SJCRH30 (cell line): ENCODE measurements at regions not wholly inside any gene's neighbourhood (a gene's known extent, or its start where the extent isn't known, plus 50 kb on each side); places are given as distances from the start of the nearest gene placed in this dataset.

Experiments used
- DNase-seq, 2 experiments: peaks; one replicate each; pipeline ENCODE4 v3.0.0-alpha.2; 2015 to 2020
- H3K27ac ChIP-seq: fragments of 250-450 bp; sonication (Bioruptor Pico); 2 replicates; pipeline ENCODE4 v1.5.1; 2020; ENCODE audit warnings: mild to moderate bottlenecking, moderate library complexity
- H3K27me3 ChIP-seq: fragments of 250-450 bp; sonication (Bioruptor Pico); 2 replicates; pipeline ENCODE4 v1.5.1; 2020; ENCODE audit warnings: mild to moderate bottlenecking, moderate library complexity
- H3K36me3 ChIP-seq: fragments of 250-450 bp; sonication (Bioruptor Pico); 2 replicates; pipeline ENCODE4 v1.5.1; 2020; ENCODE audit warnings: mild to moderate bottlenecking, moderate library complexity
- H3K4me1 ChIP-seq: fragments of 250-450 bp; sonication (Bioruptor Pico); 2 replicates; pipeline ENCODE4 v1.5.1; 2020; ENCODE audit warnings: mild to moderate bottlenecking, moderate library complexity
- H3K4me3 ChIP-seq: fragments of 250-450 bp; sonication (Bioruptor Pico); 2 replicates; pipeline ENCODE4 v1.5.1; 2020; ENCODE audit warnings: mild to moderate bottlenecking, moderate library complexity
- H3K9me3 ChIP-seq: fragments of 250-450 bp; sonication (Bioruptor Pico); replicated peaks from 2 replicates; pipeline ENCODE4 v1.5.1; 2020; ENCODE audit warnings: mild to moderate bottlenecking, moderate library complexity

GRCh38 chr16:51666074-51666473 is 515.0 kb upstream of the SALL1 start:
- no peaks in the 10 kb centered on the region for H3K9me3 ChIP-seq
- no peak for DNase-seq
- no peaks in the 10 kb centered on the region for H3K4me1 ChIP-seq
- H3K36me3 ChIP-seq: no peaks in the 10 kb centered on the region
- H3K27me3 ChIP-seq: 0 out of 2 replicates have a peak, but pooled peaks cover 2% of the 10 kb centered on the region
- H3K27ac ChIP-seq: no peak overlapping the region
- no peak overlapping the region for H3K4me3 ChIP-seq

- no peak overlapping the region for H3K4me3 ChIP-seq
Measured at GRCh38 chr16:51665436-51665998, 514.4 kb upstream of the SALL1 start.

GRCh38 chr16:51658531-51658930 is 507.5 kb upstream of the SALL1 start:
- H3K4me3 ChIP-seq: no peak overlapping the region
- H3K36me3 ChIP-seq: no peaks in the 10 kb centered on the region
- no peaks in the 10 kb centered on the region for H3K27me3 ChIP-seq
- H3K9me3 ChIP-seq: no peaks in the 10 kb centered on the region
- DNase-seq: no peak
- H3K4me1 ChIP-seq: no peaks in the 10 kb centered on the region
- no peak overlapping the region for H3K27ac ChIP-seq

More at GRCh38 chr16:51665436-51665998, 514.4 kb upstream of the SALL1 start:
- Histone ChIP-seq H3K9me3 (no peaks in the 10 kb centered on the region), H3K27ac (no peak overlapping the region), H3K4me1 (no peaks in the 10 kb centered on the region), H3K27me3 (0 out of 2 replicates have a peak, but pooled peaks cover 2% of the 10 kb centered on the region), H3K36me3 (no peaks in the 10 kb centered on the region)
- no peak for DNase-seq

- Histone ChIP-seq H3K27me3 (no peaks in the 10 kb centered on the region), H3K27ac (no peak overlapping the region)
Measured at GRCh38 chr16:51657848-51658247, 506.8 kb upstream of the SALL1 start.

DNA sequence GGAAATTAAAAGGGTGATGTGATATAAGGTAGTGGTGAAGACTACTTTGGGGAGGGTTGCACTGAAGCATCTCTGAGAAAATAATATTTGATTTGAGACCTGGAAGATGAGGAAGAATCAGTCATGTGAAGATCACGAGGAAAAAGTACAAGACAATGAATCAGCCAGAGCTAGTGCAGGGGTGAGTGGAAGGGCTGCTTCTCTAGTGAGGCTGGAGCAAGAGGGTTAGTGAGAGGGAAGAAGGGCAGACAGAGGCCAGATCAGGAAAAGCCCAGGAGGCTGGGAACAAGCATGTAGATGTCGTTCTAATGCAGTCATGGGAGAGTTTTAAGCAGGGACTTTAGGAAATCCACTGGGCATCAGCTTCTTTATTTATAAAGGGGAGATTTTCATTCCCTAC is 504.2 kb upstream of the SALL1 start:
- Histone ChIP-seq H3K4me3 (no peak overlapping the region), H3K9me3 (no peaks in the 10 kb centered on the region), H3K4me1 (no peaks in the 10 kb centered on the region), H3K27me3 (peaks cover 6% of the 10 kb centered on the region; the same call in 1 of the 2 replicates), H3K36me3 (no peaks in the 10 kb centered on the region), H3K27ac (no peak overlapping the region)
- DNase-seq: no peak

More at GRCh38 chr16:51657848-51658247, 506.8 kb upstream of the SALL1 start:
- Histone ChIP-seq H3K4me3 (no peak overlapping the region), H3K9me3 (no peaks in the 10 kb centered on the region), H3K4me1 (no peaks in the 10 kb centered on the region), H3K36me3 (no peaks in the 10 kb centered on the region)
- DNase-seq: no peak

DNA sequence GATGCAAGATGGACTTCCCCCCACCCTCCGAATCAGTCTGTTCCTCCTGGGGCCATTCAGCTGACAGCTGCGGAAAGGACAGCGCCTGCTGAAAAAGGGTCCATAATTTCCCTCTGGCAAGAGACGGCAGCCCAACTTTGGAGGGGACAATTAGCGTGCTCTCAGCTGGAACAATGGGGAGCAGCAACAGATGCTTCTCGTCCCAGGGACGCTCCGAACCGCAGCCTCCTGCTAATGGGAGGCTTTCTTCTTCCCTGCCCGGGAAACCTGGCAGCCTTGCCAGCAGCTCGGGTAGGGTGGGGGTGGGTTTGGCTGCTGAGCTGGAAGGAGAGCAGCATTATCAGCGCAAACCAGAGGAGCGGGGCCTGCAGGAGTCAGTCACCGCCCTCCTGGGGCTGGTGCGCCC is 500.0 kb upstream of the SALL1 start:
- no peaks in the 10 kb centered on the region for H3K4me1 ChIP-seq
- DNase-seq: no peak
- peaks cover 15% of the 10 kb centered on the region for H3K27me3 ChIP-seq
- no peak overlapping the region for H3K27ac ChIP-seq
- H3K9me3 ChIP-seq: no peaks in the 10 kb centered on the region
- H3K36me3 ChIP-seq: no peaks in the 10 kb centered on the region
- no peak overlapping the region for H3K4me3 ChIP-seq

DNA sequence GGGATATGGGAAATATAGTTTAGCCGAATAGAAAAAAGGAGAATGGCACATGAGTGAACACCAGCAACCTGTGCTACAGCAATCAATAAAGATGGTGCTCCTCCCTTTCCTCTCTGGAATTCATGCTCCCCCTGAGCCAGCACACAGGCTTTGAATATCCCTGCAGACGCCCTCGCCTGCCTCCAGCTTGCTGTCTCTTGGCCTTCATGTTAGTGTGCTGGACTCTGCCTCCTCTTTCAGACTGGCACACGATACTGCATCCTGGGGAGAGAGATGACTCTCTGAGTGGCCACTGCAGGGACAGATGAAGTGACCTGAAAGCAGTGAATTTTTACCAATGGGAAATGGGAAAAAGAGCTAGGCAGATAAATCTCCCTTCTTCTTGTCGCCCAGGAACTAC is 498.6 kb upstream of the SALL1 start:
- Histone ChIP-seq H3K9me3 (no peaks in the 10 kb centered on the region), H3K27ac (no peak overlapping the region), H3K4me3 (no peak overlapping the region), H3K36me3 (no peaks in the 10 kb centered on the region), H3K4me1 (no peaks in the 10 kb centered on the region), H3K27me3 (peaks cover 15% of the 10 kb centered on the region)
- DNase-seq: no peak

DNA sequence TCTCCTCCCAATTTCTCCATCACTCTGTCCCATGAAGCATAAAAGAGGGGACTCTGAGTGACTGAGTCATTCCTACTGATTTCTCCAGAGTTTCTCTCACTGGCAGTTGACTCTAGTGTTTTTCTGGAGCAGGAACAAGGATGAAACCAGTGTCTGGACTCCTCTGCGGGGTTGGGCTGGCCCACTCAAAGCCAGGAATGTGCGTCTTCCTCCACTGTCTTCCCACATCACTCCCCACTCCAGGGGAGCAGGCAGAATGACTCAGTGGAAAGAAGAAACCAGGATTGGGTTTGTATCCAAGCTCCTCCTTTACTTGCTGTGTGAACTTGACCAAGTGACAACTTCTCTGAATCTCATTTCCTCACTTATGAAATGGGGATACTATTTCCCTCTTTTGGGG is 497.5 kb upstream of the SALL1 start:
- Histone ChIP-seq H3K27me3 (peaks cover 15% of the 10 kb centered on the region), H3K36me3 (no peaks in the 10 kb centered on the region), H3K4me1 (no peaks in the 10 kb centered on the region), H3K9me3 (no peaks in the 10 kb centered on the region), H3K4me3 (no peak overlapping the region), H3K27ac (no peak overlapping the region)
- no peak for DNase-seq

DNA sequence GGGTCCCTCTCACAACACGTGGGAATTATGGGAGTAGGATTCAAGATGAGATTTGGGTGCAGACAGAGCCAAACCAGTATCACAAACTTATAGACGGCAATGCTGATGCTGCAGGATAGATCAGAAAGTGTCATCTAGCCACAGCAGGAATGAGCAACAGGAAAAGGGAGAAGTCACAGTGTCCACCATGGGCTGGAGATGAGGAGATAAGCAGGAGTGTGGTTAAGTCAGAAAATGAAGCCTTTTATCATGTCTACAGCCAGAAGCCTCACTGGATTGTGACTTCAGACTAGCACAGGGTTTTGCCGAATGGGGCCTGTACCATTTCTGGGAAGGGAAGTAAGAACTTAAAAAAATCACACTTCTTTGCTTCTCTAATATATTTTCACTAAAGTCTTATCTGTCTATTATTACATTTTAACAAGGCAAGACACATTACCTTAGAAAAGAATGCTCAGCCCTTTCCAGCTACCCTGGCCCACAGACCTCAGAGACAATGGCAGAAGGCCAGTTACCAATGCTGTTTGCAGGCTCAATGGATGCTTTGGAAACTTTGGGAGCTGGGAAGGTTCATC is 490.2 kb upstream of the SALL1 start:
- no peaks in the 10 kb centered on the region for H3K4me1 ChIP-seq
- no peak overlapping the region for H3K4me3 ChIP-seq
- H3K27ac ChIP-seq: no peak overlapping the region
- no peaks in the 10 kb centered on the region for H3K36me3 ChIP-seq
- no peaks in the 10 kb centered on the region; the same call in 1 of the 2 replicates for H3K27me3 ChIP-seq
- DNase-seq: no peak
- H3K9me3 ChIP-seq: no peaks in the 10 kb centered on the region

GRCh38 chr16:51640196-51640595 is 489.1 kb upstream of the SALL1 start:
- Histone ChIP-seq H3K4me1 (no peaks in the 10 kb centered on the region), H3K36me3 (no peaks in the 10 kb centered on the region), H3K27ac (no peak overlapping the region), H3K4me3 (no peak overlapping the region), H3K27me3 (no peaks in the 10 kb centered on the region; the same call in 1 of the 2 replicates), H3K9me3 (no peaks in the 10 kb centered on the region)
- no peak for DNase-seq

GRCh38 chr16:51638339-51639135 is 487.5 kb upstream of the SALL1 start:
- Histone ChIP-seq H3K4me3 (no peak overlapping the region), H3K27me3 (no peaks in the 10 kb centered on the region), H3K9me3 (no peaks in the 10 kb centered on the region), H3K27ac (no peak overlapping the region), H3K4me1 (no peaks in the 10 kb centered on the region), H3K36me3 (no peaks in the 10 kb centered on the region)
- no peak for DNase-seq

GRCh38 chr16:51637770-51638094 is 486.7 kb upstream of the SALL1 start:
- Histone ChIP-seq H3K27me3 (no peaks in the 10 kb centered on the region), H3K9me3 (no peaks in the 10 kb centered on the region), H3K27ac (no peak overlapping the region), H3K36me3 (no peaks in the 10 kb centered on the region), H3K4me1 (no peaks in the 10 kb centered on the region), H3K4me3 (no peak overlapping the region)
- DNase-seq: no peak

DNA sequence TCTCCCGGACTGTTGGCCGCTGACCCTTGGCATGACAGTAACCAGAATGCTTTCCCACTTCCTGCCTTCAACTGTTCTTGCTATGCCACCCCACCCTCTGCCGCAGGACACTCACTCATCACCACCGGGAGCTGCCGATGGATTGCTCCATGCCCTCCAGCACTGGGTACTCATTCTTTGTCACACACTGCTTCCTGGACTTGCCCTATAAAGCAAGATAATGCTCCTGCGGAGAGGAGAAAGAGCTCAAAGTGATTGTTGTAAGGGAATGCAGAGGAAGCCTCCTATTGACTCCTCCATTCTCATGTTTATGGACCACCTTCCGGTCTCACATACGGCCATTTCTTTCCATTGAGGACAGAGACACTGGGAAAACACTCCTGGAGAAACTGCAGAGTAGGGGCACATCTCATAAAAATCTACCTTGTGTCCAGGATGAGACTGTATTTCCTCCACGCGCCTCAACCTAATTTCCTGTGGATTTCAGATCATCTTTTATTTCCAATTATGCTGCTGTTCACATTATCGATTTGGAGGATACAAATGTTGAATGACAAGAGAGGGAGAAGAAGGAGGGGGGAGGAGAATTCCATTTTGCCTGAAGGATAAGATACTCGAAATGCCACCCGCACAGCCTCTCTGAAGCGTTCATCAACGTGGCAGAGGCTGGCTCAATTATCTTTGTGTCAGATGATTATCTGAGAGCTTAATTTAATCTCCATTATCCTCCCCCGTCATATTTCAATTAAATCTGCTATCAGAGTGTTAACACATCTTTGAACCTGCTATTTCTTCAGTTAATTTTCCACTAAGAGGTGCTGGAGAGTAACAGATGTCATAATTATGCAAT is 486.1 kb upstream of the SALL1 start:
- Histone ChIP-seq H3K9me3 (no peaks in the 10 kb centered on the region), H3K27me3 (no peaks in the 10 kb centered on the region), H3K4me3 (no peak overlapping the region), H3K4me1 (no peaks in the 10 kb centered on the region), H3K36me3 (no peaks in the 10 kb centered on the region), H3K27ac (no peak overlapping the region)
- no peak for DNase-seq

- no peaks in the 10 kb centered on the region for H3K27me3 ChIP-seq
- H3K36me3 ChIP-seq: no peaks in the 10 kb centered on the region
- no peak overlapping the region for H3K27ac ChIP-seq
- DNase-seq: no peak
- no peaks in the 10 kb centered on the region for H3K9me3 ChIP-seq
- H3K4me3 ChIP-seq: no peak overlapping the region
- no peaks in the 10 kb centered on the region for H3K4me1 ChIP-seq
Measured at GRCh38 chr16:51635181-51635580, 484.1 kb upstream of the SALL1 start.

GRCh38 chr16:51630076-51630475 is 479.0 kb upstream of the SALL1 start:
- H3K4me1 ChIP-seq: no peaks in the 10 kb centered on the region
- no peaks in the 10 kb centered on the region for H3K9me3 ChIP-seq
- no peak for DNase-seq
- H3K36me3 ChIP-seq: no peaks in the 10 kb centered on the region
- no peak overlapping the region for H3K4me3 ChIP-seq
- H3K27ac ChIP-seq: no peak overlapping the region
- no peaks in the 10 kb centered on the region for H3K27me3 ChIP-seq
